Iris pigment epithelial cell (primary cell): ENCODE measurements at regions not wholly inside any gene's neighbourhood (a gene's known extent, or its start where the extent isn't known, plus 50 kb on each side); places are given as distances from the start of the nearest gene placed in this dataset.

ENCODE experiments used
- DNase-seq: peaks from one replicate; pipeline ENCODE4 v3.0.0-alpha.2; 2011; ENCODE audit warnings: low read depth

DNA sequence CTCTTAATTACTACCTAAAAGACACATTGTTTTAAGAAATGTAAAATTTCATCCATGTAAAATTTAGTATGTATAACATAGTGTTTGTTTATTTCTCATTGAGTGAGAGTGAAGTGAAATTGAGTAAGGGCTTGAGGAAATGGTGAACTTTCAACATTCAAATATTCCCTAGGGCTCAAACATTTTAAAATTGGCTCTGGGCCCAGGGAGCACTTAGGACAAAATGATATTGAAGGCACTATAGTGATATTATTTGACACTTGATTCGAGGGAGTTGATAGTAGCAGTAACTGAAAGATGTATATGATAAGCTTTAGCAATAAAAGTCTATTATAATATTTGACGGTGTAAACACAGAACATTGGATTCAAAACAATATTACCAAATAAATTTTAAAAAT is 1244.0 kb upstream of the TENM3 start:
- DNase-seq: no peak

GRCh38 chr4:181004056-181004455 is 1239.1 kb upstream of the TENM3 start:
- no peak for DNase-seq

GRCh38 chr4:181006499-181007260 is 1236.5 kb upstream of the TENM3 start:
- DNase-seq: no peak

DNA sequence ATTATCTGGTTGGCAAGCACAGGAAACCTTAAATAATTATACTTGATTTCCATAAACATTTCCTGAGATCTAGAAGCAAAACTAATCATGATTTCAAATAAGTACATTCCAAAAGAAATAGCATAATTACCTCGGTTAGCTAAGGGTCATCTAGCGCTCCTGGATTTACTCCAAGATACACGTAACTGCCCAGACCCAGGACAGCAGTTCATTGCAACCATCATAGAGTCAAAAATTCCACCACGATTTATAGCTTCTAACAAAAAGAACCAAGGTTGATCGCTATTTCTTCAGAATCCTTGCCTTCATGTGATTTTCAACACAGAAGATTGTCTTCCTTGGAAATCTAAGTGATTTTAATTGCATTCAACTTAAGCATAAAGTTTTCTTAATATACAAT is 1235.5 kb upstream of the TENM3 start:
- DNase-seq: no peak

DNA sequence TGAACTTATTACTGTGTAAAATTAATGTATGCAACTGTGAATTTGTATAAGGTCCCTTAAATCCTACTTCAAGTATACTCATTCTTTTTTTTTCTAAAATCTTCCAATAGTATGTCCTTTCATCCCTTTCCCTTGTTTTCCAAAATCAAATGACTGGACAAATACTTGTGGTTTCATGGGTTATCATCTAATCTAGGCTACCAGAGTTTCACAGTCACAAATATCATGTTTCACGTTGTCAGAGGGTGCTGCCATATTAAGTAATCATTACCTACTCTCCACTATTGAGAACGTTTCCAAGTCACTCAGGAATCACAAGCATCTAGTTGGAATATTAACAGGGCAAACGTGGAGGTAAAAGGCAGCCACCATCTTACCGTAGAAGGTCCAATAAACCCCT is 1235.0 kb upstream of the TENM3 start:
- DNase-seq: peak; percentile 23

- no peak for DNase-seq
Measured at GRCh38 chr4:181013162-181013561, 1230.0 kb upstream of the TENM3 start.

DNA sequence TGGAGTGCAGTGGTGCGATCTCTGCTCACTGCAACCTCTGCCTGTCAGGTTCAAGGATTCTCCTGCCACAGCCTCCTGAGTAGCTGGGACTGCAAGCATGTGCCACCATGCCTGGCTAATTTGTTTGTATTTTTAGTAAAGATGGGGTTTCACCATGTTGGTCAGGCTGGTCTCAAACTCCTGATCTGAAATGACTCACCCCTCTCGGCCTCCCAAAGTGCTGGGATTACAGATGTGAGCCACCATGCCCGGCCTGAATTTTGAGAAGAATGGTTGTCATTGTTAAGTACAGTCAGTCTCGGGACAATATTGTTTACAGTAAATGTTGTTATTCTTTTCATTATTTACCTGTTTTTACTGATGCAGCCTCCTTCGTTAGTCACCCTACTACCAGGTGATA is 1226.2 kb upstream of the TENM3 start:
- no peak for DNase-seq

DNA sequence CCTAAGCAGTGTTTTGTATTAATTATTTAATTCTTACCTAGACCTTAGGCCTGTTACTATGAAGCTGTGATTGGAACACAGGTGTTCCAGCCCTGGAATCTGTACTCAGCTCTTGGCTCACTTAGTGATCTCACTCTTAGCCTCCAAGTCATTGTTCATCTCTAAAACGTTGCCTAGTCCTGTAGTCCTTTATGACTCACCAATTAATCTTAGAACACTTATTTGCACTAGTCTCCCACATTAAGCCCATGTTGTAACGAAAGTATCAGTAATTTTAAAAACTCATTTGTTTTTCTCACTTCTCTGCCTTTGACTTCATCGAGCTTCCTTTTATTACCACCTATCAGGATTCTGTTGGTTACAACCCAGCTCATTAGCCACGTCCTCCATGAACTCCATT is 1224.7 kb upstream of the TENM3 start:
- no peak for DNase-seq

DNA sequence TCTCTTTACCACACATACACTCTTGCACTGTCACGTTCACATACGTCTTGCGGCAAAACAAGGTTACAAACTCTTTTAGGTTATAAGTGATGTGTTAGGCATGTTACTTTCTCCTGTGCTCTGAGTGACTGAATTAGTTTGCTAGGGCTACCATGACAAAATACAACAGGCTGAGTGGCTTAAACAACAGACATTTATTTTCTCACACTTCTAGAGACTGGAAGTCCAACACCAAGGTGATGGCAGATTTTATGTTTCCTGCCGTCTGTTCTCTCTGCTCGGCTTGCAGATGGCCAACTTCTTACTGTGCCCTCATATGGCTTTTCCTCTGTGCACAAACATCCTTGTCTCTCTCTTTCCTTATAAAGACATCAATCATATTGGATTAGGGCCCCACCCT is 1224.3 kb upstream of the TENM3 start:
- no peak for DNase-seq

GRCh38 chr4:181020456-181020855 is 1222.7 kb upstream of the TENM3 start:
- no peak for DNase-seq

- no peak for DNase-seq
Measured at GRCh38 chr4:181021213-181021612, 1222.0 kb upstream of the TENM3 start.

- DNase-seq: peak; percentile 31
Measured at GRCh38 chr4:181030135-181030921, 1212.9 kb upstream of the TENM3 start.

- no peak for DNase-seq
Measured at GRCh38 chr4:181030961-181031360, 1212.2 kb upstream of the TENM3 start.

DNA sequence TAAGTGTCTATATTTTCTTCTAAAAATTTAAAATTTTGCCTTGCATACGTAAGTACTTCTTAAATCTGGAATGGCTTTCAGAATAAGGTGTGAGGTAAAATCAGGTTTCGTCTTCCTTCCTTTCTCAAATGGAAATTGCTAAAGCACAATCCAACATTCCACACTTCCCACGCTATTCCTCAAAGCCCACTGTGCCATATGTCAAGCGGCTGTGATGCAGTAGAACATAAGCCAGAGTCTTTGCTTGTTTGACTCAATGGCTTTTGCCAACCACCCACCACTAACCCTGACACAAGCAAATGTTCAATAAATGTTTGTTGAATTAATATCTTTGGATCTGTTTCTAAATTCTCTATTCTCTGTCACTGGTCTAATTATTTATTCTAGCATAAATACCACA is 1199.7 kb upstream of the TENM3 start:
- DNase-seq: no peak

DNA sequence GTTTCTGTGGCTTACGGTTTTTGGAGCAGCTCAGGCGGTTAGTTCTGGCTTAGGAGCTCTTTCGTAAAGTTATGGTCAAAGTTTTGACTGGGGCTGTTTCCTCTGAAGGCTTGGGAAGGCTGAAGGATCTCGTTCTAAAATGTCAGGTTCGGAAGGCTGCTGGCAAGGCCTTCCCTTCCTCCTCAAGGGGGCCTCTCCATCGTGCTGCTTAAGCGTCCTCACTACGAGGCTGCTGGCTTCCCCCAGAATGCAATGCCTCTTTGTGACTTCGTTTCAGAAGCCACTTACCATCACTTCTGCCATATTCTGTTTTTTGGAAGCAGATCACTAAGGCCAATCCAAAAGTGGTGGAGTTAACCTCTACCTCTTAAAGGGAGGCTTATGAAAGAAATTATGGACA is 1196.4 kb upstream of the TENM3 start:
- no peak for DNase-seq

DNA sequence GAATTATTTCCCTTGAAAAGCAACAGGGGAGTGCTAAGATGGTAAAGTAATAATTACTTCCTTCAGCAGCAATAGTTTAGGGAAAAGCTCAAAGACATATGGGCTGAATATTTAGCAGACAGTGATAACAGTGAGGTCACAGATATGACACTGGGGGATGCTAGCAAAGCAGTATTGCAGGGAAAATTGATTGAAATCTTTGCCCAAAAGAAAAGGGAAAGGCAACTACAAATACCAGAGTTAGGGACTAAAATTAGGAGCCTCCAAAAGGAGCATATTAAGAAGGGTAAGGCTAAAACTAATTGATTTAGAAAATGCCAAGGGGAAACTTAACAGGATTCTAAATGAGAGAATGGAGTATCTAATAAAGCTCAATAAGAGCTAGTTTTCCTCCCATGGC is 1191.3 kb upstream of the TENM3 start:
- DNase-seq: no peak

DNA sequence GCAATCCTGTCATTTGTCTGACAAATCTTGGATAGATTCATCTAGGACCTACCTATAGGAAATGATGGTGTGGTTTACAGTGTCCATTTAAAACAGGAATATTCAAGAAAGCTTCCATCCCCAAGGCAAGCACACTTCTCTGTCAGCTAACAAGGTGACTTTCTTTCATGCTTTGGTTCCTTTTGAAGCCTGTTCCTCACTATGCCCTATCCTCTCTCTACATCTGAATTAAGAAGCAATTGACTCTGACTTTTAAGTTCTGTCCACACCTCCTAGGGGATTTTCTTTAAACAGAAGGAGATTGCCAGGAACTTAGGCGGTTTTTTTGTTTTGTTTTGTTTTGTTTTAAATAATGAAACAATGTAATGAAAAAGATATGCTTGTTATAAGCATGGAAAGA is 1181.4 kb upstream of the TENM3 start:
- no peak for DNase-seq

DNA sequence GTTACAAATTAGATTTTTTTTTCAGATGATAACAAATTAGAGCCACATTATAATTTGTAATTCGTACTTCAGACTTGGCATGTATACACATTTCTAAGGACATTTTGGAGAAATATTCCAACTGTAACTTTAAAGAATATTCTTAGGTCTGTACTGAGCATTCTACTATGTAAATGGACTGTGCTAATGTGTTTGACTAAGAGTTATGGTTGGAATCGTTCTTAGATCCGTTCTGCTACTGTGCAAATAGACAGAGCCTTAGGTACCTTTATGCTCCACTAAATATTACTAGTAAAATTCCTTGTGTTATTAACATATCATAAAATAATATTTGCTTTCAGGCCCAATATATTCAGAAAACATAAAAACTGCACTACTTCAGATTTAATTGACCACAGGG is 1180.0 kb upstream of the TENM3 start:
- DNase-seq: no peak

DNA sequence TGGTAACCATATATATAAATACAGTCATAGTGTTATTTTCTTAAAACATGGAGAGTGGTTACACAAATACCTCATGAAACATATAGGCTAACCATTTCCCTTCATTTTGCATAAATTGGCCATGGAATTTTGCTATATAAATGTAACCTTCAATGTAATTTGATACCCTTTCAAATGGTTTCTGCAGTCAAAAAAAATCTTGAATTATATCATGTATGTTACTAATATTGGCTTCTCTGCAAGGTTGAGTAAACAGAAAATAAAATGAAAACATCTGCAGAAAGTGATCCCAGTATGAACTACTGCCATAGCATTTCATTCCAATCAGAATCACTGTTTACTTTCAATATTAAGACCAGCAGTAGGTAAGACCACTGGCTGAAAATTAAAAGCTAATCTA is 1165.9 kb upstream of the TENM3 start:
- DNase-seq: no peak

DNA sequence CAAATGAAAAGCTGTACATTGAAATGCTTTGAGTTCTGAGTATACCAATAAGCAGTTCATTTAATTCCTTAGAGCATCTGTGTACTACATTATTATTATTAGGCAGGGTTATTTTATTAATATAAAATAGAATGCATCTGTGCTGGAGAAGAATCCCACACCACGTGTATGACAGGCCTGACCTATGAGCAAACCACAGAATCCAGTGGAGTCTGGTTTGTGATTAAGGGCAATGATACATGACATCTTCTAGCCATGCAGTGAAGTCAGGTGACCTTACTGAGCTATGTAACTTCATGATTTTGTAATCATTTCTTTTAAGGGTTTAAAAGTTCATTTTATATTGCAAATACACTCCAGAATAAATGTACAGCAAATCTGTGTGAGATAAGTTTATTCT is 1165.0 kb upstream of the TENM3 start:
- peak; percentile 10 for DNase-seq

GRCh38 chr4:181083757-181084361 is 1159.3 kb upstream of the TENM3 start:
- no peak for DNase-seq

DNA sequence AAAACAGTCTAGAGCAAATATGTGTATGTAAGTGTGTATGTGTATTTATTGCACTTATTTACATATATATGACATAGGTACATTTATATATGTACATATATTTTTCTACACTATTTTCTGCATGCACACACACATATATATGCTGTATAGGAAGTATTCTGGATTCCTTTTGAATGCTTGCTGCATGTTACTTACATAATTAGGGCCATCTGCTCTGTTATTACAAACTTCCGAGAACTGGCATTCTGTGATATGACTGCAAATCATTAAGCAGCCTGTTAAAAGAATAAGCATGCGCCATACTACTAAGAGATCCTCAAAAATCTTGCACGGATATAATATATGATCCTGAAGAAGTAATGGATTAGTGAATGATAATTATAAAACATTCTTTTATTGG is 1157.6 kb upstream of the TENM3 start:
- no peak for DNase-seq

DNA sequence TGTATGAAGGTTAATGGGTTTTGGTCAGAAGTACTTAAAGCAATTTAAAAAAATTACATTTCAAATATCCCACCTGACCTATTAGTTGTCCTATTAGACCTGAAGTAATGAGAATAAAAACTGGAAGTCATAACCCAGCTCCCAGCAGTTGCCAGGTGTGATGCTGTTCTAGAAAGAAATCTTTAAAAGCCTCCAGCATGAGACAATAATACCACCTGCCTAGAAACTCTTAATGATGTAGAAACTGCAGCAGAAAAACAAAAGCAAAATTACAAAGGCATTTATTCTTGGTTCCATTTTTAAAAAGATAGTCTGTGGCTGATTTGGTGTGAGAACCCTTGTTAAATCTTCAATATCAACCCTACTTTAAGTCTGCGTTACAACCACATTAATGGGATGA is 1137.7 kb upstream of the TENM3 start:
- DNase-seq: no peak
